GM23338 (cell line): ENCODE measurements at regions not wholly inside any gene's neighbourhood (a gene's known extent, or its start where the extent isn't known, plus 50 kb on each side); places are given as distances from the start of the nearest gene placed in this dataset.

ENCODE experiments used
- JUNB ChIP-seq: IDR thresholded peaks from one replicate; pipeline ENCODE4 v1.6.1; 2016; ENCODE audit warnings: antibody characterized with exemption; ENCODE audit not compliant: unreplicated experiment
- POLR2AphosphoS5 ChIP-seq: IDR thresholded peaks from 2 replicates; pipeline ENCODE4 v1.6.1; 2016; ENCODE audit warnings: antibody characterized with exemption, low read depth
- TF ChIP-seq, protein P1 (sequence below), 2 experiments: fragments of 200-600 bp in 1 of 2; sonication (generic) in 1 of 2; conservative IDR thresholded peaks; 2 replicates each; pipeline versions ENCODE4 v1.5.1 to v1.6.1; 2016 to 2017; ENCODE audit warnings: antibody characterized with exemption in 2 of 2, low read depth in 2 of 2, mild to moderate bottlenecking in 2 of 2, moderate library complexity in 1 of 2

DNA sequence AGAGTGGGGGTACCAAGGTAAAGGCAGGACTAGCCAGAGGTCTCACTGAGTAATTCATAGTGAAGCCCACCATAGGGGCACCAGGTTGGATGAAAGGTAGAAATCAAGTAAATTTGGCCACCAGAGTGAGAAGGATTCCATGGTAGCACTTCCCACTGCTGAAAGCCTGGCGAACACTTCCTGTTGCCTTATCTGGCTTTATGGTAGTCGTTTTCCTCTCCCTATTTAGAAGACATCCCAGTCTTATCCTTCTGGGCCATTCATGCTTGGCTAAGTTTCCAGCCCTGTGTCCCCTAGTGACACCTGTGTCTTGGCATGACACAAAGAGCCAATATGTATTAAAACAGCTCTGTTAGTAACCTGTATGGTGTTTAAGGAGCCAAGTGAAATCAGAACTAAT is 74.3 kb upstream of the SIPA1L2 start:
- TF ChIP-seq JUNB (no peak), POLR2AphosphoS5 (no peak)
- TF ChIP-seq, protein P1, sequence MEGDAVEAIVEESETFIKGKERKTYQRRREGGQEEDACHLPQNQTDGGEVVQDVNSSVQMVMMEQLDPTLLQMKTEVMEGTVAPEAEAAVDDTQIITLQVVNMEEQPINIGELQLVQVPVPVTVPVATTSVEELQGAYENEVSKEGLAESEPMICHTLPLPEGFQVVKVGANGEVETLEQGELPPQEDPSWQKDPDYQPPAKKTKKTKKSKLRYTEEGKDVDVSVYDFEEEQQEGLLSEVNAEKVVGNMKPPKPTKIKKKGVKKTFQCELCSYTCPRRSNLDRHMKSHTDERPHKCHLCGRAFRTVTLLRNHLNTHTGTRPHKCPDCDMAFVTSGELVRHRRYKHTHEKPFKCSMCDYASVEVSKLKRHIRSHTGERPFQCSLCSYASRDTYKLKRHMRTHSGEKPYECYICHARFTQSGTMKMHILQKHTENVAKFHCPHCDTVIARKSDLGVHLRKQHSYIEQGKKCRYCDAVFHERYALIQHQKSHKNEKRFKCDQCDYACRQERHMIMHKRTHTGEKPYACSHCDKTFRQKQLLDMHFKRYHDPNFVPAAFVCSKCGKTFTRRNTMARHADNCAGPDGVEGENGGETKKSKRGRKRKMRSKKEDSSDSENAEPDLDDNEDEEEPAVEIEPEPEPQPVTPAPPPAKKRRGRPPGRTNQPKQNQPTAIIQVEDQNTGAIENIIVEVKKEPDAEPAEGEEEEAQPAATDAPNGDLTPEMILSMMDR (conservative IDR thresholded peaks at IDR 0.05; ENCODE audit: low read depth in 2 of 2) = no peak
